ENCODE measurements at regions not wholly inside any gene's neighbourhood (a gene's known extent, or its start where the extent isn't known, plus 50 kb on each side); places are given as distances from the start of the nearest gene placed in this dataset.

DNA sequence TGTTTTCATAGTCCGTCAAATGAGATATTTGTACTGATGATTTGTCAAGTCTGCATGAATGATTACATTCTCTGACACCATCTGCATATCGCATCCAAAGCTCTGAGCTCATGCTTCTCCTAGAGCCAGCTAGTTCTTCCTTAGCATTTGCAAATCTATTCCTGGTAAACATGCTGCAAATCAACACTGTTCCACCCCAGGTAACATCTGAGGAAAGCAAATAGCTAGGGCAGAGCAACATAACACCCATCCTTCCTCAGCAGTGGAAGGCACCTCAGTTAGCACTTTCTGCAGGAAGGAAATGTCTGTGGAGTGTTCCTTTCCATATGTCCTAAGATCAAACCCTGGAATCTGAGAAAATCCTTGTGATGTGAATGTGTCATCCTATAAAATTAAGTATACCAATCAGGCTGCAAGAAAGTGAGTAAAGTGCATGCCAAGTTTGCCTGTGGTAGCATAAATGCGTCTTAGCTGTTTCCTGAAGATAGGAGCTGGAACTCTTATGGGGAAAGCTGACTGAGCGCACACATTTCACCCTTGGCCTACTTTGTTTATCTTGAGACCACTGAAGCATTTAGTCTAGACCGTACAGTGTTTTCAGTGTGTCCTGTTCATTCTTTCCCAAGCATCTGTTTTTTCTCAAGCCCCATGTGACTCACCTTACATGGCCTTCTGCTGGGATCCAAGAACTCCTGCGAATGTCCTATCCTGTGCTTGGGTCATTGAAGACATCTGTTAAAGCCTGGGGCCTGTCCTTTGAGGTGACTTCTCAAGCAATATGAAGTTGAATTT lies 50.9 kb upstream of the STARD4 start:
- TF ChIP-seq CTCF (IDR thresholded peaks at IDR 0.05) (no peak), EP300 (IDR thresholded peaks at IDR 0.05) (no peak), POLR2A (IDR thresholded peaks at IDR 0.05) (no peak)
